ENCODE measurements at regions not wholly inside any gene's neighbourhood (a gene's known extent, or its start where the extent isn't known, plus 50 kb on each side); places are given as distances from the start of the nearest gene placed in this dataset.

DNA sequence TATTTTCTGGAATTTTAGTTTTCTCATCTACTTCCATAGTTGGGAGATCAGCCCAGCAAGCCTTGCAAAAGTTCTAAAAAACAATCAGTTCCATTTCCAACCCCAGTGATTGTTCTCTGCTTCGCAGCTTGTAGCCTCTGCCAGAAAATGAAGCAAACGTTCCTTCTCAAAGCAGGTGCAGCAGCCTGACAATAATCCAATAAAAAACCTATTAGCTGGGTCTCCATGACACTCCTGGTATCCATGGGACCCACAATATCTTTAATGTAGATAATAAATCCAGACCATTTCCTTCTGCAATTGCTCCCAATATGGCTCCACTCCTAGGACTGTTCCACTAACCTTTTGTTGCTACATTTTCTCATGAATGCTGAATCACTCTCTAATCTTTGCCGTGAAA is 140.8 kb upstream of the SETBP1 start:
- H3K4me1 ChIP-seq = no peaks in the 10 kb centered on the region
- no peak overlapping the region for H3K4me3 ChIP-seq (ENCODE audit: low read depth, low read length)
- no peaks in the 10 kb centered on the region for H3K36me3 ChIP-seq (ENCODE audit: control insufficient read depth, insufficient read depth, low read length)
- no peak overlapping the region for H3K9ac ChIP-seq
- H3K27me3 ChIP-seq (ENCODE audit: control insufficient read depth, insufficient read depth, low read length) = no peaks in the 10 kb centered on the region
- no peak overlapping the region for H3K4me2 ChIP-seq (ENCODE audit: low read length)
- H3K27ac ChIP-seq = no peak overlapping the region
- H3K9me3 ChIP-seq (ENCODE audit: control insufficient read depth, low read length) = no peaks in the 10 kb centered on the region
- no peak overlapping the region for H2AFZ ChIP-seq
- TF ChIP-seq, protein P1, sequence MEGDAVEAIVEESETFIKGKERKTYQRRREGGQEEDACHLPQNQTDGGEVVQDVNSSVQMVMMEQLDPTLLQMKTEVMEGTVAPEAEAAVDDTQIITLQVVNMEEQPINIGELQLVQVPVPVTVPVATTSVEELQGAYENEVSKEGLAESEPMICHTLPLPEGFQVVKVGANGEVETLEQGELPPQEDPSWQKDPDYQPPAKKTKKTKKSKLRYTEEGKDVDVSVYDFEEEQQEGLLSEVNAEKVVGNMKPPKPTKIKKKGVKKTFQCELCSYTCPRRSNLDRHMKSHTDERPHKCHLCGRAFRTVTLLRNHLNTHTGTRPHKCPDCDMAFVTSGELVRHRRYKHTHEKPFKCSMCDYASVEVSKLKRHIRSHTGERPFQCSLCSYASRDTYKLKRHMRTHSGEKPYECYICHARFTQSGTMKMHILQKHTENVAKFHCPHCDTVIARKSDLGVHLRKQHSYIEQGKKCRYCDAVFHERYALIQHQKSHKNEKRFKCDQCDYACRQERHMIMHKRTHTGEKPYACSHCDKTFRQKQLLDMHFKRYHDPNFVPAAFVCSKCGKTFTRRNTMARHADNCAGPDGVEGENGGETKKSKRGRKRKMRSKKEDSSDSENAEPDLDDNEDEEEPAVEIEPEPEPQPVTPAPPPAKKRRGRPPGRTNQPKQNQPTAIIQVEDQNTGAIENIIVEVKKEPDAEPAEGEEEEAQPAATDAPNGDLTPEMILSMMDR (IDR thresholded peaks at IDR 0.05) = no peak
- H3K79me2 ChIP-seq = no peaks in the 10 kb centered on the region

DNA sequence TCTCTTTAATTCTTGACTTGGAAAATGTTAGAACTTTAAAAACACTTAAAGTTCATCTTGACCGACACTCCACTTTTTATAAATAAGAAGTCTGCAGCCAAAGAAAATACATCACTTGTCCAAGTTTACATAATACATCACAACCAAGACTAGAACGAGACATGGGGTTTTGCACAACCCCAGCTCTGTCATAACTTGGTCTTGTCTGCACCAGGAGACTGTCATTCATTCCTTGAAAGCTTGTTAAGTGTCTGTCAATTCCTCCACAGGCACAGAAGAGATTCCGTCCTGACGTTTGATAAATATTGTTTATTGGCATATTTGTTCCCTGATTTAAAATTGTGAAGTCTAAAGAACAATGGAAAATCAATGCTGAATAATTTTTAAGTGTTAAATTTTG is 139.5 kb upstream of the SETBP1 start:
- Histone ChIP-seq H3K36me3 (ENCODE audit: control insufficient read depth, insufficient read depth, low read length) (no peaks in the 10 kb centered on the region), H3K4me1 (no peaks in the 10 kb centered on the region), H3K4me3 (ENCODE audit: low read depth, low read length) (no peak overlapping the region), H3K27ac (no peak overlapping the region), H3K27me3 (ENCODE audit: control insufficient read depth, insufficient read depth, low read length) (no peaks in the 10 kb centered on the region), H3K79me2 (no peaks in the 10 kb centered on the region), H3K9me3 (ENCODE audit: control insufficient read depth, low read length) (no peaks in the 10 kb centered on the region), H3K9ac (no peak overlapping the region), H2AFZ (no peak overlapping the region), H3K4me2 (ENCODE audit: low read length) (no peak overlapping the region)
- TF ChIP-seq, protein P1 (IDR thresholded peaks at IDR 0.05) = no peak

DNA sequence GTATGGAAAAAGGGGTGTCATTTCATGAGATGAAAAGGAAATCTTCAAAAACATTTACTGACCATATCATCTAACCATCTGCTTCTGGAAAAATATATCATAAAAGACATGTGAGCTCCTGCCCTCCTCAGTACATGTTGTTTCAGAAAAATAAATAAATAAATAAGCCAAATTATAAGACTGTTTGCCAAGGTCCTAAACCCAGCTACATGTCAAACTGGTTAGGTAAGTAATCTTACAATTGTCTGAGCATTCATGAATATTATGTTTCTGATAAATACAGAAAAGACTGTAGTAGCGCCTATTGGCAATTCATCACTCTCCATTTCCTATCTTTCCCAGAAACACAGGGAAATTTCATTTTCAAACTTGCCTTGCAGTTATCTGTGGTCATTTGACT is 138.9 kb upstream of the SETBP1 start:
- Histone ChIP-seq H3K4me1 (no peaks in the 10 kb centered on the region), H3K36me3 (ENCODE audit: control insufficient read depth, insufficient read depth, low read length) (no peaks in the 10 kb centered on the region), H3K27ac (no peak overlapping the region), H3K9ac (no peak overlapping the region), H3K4me2 (ENCODE audit: low read length) (no peak overlapping the region), H3K9me3 (ENCODE audit: control insufficient read depth, low read length) (no peaks in the 10 kb centered on the region), H3K4me3 (ENCODE audit: low read depth, low read length) (no peak overlapping the region), H3K79me2 (no peaks in the 10 kb centered on the region), H2AFZ (no peak overlapping the region), H3K27me3 (ENCODE audit: control insufficient read depth, insufficient read depth, low read length) (no peaks in the 10 kb centered on the region)
- TF ChIP-seq, protein P1 (IDR thresholded peaks at IDR 0.05) = no peak

DNA sequence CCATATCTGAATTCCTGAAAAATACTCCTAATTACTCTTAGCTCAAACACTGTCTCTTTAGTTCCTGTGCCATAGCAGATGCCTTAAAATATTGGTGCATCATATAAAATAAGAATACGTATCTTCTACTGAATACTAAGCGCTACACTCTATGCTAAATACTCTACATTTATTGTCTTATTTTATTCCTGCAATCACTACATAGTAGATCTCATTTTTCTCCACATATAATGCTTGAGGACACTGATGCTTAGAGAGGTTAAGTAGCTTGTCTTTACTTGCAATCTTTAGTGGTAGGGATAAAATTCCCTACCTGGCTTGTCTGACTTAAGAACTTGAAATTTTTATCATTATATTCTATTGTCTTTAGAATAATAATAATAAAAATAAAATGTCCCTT is 137.3 kb upstream of the SETBP1 start:
- Histone ChIP-seq H3K4me3 (ENCODE audit: low read depth, low read length) (no peak overlapping the region), H3K27me3 (ENCODE audit: control insufficient read depth, insufficient read depth, low read length) (no peaks in the 10 kb centered on the region), H2AFZ (no peak overlapping the region), H3K4me1 (no peaks in the 10 kb centered on the region), H3K79me2 (no peaks in the 10 kb centered on the region), H3K4me2 (ENCODE audit: low read length) (no peak overlapping the region), H3K27ac (no peak overlapping the region), H3K36me3 (ENCODE audit: control insufficient read depth, insufficient read depth, low read length) (no peaks in the 10 kb centered on the region), H3K9ac (no peak overlapping the region), H3K9me3 (ENCODE audit: control insufficient read depth, low read length) (no peaks in the 10 kb centered on the region)
- TF ChIP-seq, protein P1 (IDR thresholded peaks at IDR 0.05) = no peak

DNA sequence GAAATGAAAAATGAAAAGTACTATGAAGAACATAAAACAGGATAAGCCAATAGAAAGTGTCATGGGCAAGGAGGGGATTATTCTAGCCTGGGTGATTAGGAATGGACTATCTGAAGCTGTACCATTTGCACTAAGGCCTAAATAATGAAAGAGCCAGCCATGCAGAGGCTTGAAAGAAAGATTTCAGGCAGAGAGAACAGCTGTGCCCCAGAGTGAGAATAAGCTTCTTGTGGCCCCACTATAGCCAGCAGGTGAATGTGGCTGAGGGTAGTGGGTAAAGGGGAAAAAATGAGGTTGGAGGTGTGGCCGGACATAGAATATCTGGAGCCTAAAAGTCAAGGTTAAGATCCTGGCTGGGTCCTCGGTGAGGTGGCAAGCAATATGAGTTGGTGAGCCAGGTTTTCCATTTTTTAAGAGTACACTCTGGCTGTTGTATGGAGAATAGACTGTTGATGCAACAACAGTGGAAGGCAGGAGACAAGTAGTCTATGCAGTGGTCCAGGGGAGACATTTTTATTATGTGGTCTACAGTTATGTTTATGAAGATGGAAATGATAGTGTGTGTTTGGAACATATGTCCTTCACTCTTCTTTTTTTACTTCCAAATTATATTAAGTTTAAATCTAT is 135.2 kb upstream of the SETBP1 start:
- Histone ChIP-seq H3K36me3 (ENCODE audit: control insufficient read depth, insufficient read depth, low read length) (no peaks in the 10 kb centered on the region), H2AFZ (peak overlapping the region; percentile 5), H3K9ac (no peak overlapping the region), H3K27ac (no peak overlapping the region), H3K27me3 (ENCODE audit: control insufficient read depth, insufficient read depth, low read length) (no peaks in the 10 kb centered on the region), H3K4me2 (ENCODE audit: low read length) (no peak overlapping the region), H3K9me3 (ENCODE audit: control insufficient read depth, low read length) (no peaks in the 10 kb centered on the region), H3K4me1 (no peaks in the 10 kb centered on the region), H3K79me2 (no peaks in the 10 kb centered on the region), H3K4me3 (ENCODE audit: low read depth, low read length) (no peak overlapping the region)
- TF ChIP-seq, protein P1 (IDR thresholded peaks at IDR 0.05) = no peak
